ENCODE measurements at regions not wholly inside any gene's neighbourhood (a gene's known extent, or its start where the extent isn't known, plus 50 kb on each side); places are given as distances from the start of the nearest gene placed in this dataset.

DNA sequence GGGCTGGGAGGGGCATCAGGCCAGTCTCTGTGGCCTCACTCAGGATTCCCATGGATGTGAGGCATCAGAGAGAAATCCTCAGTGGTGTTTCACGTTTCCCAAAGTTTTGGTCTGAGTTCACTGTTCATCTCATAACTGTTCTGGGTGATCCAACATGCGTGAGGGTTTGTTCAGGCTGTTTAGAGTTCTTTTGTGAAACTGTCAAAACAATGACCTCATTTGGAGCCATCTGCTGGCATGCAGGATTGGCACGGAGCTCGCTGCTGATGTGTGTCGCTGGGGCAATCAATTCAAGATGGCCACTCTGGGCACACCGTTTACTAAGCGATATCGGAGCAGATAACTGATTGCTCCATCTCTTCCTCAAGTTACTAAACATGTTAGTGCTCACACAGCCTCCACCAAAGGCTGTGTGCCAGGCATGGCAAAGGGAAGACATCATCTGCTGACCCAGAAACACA is 365.6 kb downstream of the WDR11 start:
- H3K4me3 ChIP-seq (replicated peaks in 1 of 2; ENCODE audit: low read depth in 2 of 2, low read length in 2 of 2) = no peak overlapping the region
- no peak for TF ChIP-seq CTCF (IDR thresholded peaks at IDR 0.05; ENCODE audit: low read depth, low read length)
- no peak for DNase-seq (ENCODE audit: low read depth in 2 of 2)

- no peak for TF ChIP-seq CTCF (IDR thresholded peaks at IDR 0.05; ENCODE audit: low read depth, low read length)
- H3K4me3 ChIP-seq (replicated peaks in 1 of 2; ENCODE audit: low read depth in 2 of 2, low read length in 2 of 2) = no peak overlapping the region
- DNase-seq (ENCODE audit: low read depth in 2 of 2) = no peak
Measured at GRCh38 chr10:121217331-121217730, 366.2 kb downstream of the WDR11 start.

DNA sequence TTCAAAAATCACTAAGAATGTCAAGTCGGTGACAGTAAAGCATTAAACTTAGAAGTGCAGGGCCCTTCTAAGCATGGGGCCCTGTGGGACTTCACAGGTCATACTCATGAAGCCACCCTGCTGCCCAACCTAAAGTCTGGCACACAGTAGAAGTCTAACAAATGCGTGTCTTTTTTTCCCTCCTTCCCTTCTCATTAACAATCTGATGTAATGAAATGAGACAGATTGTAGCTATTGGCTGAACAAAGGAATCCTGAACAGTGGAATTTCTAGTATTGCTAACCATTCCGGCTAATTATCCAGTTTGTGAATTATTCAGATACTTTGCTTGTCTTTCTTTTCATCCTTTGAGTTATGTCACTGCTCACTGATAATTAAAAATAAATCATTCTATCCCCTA is 369.9 kb downstream of the WDR11 start:
- no peak for TF ChIP-seq CTCF (IDR thresholded peaks at IDR 0.05; ENCODE audit: low read depth, low read length)
- DNase-seq (ENCODE audit: low read depth in 2 of 2) = no peak
- H3K4me3 ChIP-seq (replicated peaks in 1 of 2; ENCODE audit: low read depth in 2 of 2, low read length in 2 of 2) = no peak overlapping the region

GRCh38 chr10:121221991-121222390 is 370.8 kb downstream of the WDR11 start:
- no peak overlapping the region for H3K4me3 ChIP-seq (replicated peaks in 1 of 2; ENCODE audit: low read depth in 2 of 2, low read length in 2 of 2)
- no peak for TF ChIP-seq CTCF (IDR thresholded peaks at IDR 0.05; ENCODE audit: low read depth, low read length)
- DNase-seq (ENCODE audit: low read depth in 2 of 2) = no peak

GRCh38 chr10:121222842-121223241 is 371.7 kb downstream of the WDR11 start:
- TF ChIP-seq CTCF (IDR thresholded peaks at IDR 0.05; ENCODE audit: low read depth, low read length) = no peak
- no peak for DNase-seq (ENCODE audit: low read depth in 2 of 2)
- no peak overlapping the region for H3K4me3 ChIP-seq (replicated peaks in 1 of 2; ENCODE audit: low read depth in 2 of 2, low read length in 2 of 2)

DNA sequence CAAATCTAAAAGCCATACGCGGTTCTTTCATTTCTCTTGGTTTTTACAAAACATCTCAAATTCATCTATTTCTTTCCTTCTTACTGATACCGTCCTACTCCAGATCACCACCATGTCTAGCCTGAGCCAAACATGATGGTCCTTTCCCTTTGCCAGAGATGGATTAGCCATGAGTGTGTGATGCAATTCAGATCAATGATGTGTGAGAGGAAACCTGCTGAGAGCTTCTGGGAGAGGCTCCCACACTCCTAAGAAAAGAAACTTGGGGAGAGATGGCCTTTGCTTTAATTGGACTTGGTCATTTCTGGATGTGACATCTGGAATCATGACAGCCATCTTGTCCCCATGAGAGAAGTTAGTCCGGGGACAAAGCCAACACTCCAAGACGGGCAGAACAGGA is 367.2 kb downstream of the FGFR2 start:
- H3K4me3 ChIP-seq (replicated peaks in 1 of 2; ENCODE audit: low read depth in 2 of 2, low read length in 2 of 2) = no peak overlapping the region
- no peak for DNase-seq (ENCODE audit: low read depth in 2 of 2)
- no peak for TF ChIP-seq CTCF (IDR thresholded peaks at IDR 0.05; ENCODE audit: low read depth, low read length)

GRCh38 chr10:121232494-121232893 is 365.8 kb downstream of the FGFR2 start:
- no peak for TF ChIP-seq CTCF (IDR thresholded peaks at IDR 0.05; ENCODE audit: low read depth, low read length)
- no peak for DNase-seq (ENCODE audit: low read depth in 2 of 2)
- no peak overlapping the region for H3K4me3 ChIP-seq (replicated peaks in 1 of 2; ENCODE audit: low read depth in 2 of 2, low read length in 2 of 2)

Measured in cardiac fibroblast (primary cell).